ENCODE measurements at regions not wholly inside any gene's neighbourhood (a gene's known extent, or its start where the extent isn't known, plus 50 kb on each side); places are given as distances from the start of the nearest gene placed in this dataset.

- H3K27me3 Mint-ChIP-seq, result no peaks in the 10 kb centered on the region
- H3K27ac Mint-ChIP-seq, result no peak overlapping the region
- H3K4me3 Mint-ChIP-seq (ENCODE audit: low read depth), result no peak overlapping the region
- no peaks in the 10 kb centered on the region for H3K36me3 Mint-ChIP-seq (ENCODE audit: insufficient read depth)
- no peak for TF ChIP-seq CTCF (IDR thresholded peaks at IDR 0.05; ENCODE audit: unreplicated experiment)
- peaks cover 1% of the 10 kb centered on the region for H3K4me1 Mint-ChIP-seq (ENCODE audit: low read depth)
- no peak for DNase-seq (ENCODE audit: low spot score, unreplicated experiment)
- no peaks in the 10 kb centered on the region for H3K9me3 Mint-ChIP-seq (ENCODE audit: low read depth)
Measured at GRCh38 chrX:43505769-43506168, 150.3 kb upstream of the MAOA start.

DNA sequence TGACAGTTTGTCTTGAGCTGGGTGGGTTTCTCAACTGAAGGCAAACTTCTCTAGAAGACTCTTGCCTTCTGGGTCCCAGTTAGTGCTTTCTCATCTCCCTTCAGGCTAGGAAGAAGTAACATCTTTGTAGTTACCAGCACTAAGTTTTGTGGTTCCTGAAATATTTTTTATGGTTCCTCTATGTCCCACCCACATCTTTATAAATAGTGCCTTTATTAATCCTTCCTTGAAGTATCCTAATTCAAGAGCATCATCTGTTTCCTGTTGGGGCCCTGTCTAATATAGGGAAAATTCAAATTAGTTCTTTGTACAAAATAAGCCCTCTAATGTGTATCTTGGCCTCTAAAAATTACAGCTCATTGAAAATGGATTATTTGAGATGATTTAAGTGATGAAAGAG, 147.4 kb upstream of the MAOA start:
- TF ChIP-seq CTCF (IDR thresholded peaks at IDR 0.05; ENCODE audit: unreplicated experiment), result no peak
- no peak overlapping the region for H3K27ac Mint-ChIP-seq
- H3K4me3 Mint-ChIP-seq (ENCODE audit: low read depth), result no peak overlapping the region
- H3K4me1 Mint-ChIP-seq (ENCODE audit: low read depth), result peaks cover 3% of the 10 kb centered on the region
- no peaks in the 10 kb centered on the region for H3K9me3 Mint-ChIP-seq (ENCODE audit: low read depth)
- DNase-seq (ENCODE audit: low spot score, unreplicated experiment), result no peak
- H3K27me3 Mint-ChIP-seq, result no peaks in the 10 kb centered on the region
- no peaks in the 10 kb centered on the region for H3K36me3 Mint-ChIP-seq (ENCODE audit: insufficient read depth)

DNA sequence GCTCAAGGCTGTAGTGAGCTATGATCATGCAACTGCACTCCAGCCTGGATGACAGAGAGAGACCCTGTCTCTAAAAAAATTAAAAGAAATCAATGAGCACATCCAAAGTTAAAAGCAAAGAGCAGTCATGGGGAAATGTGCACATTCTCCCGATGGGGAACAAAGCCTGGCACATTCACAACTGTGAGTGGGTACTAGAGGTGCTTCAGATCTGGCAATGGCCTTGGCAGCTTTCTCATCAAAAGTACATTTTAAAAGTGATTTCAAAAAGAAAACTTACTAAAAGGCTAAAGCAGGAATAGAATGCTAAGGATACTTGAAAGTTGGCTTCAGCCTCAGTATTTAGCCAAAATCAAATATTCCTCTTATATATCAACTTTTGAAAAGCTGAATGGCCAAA, 145.9 kb upstream of the MAOA start:
- Mint-ChIP-seq H3K27me3 (no peaks in the 10 kb centered on the region), H3K4me1 (ENCODE audit: low read depth) (peaks cover 2% of the 10 kb centered on the region), H3K27ac (no peak overlapping the region), H3K36me3 (ENCODE audit: insufficient read depth) (no peaks in the 10 kb centered on the region), H3K4me3 (ENCODE audit: low read depth) (no peak overlapping the region), H3K9me3 (ENCODE audit: low read depth) (no peaks in the 10 kb centered on the region)
- TF ChIP-seq CTCF (IDR thresholded peaks at IDR 0.05; ENCODE audit: unreplicated experiment), result no peak
- DNase-seq (ENCODE audit: low spot score, unreplicated experiment), result no peak

GRCh38 chrX:43513085-43513484, 143.0 kb upstream of the MAOA start:
- no peak for DNase-seq (ENCODE audit: low spot score, unreplicated experiment)
- Mint-ChIP-seq H3K4me3 (ENCODE audit: low read depth) (no peak overlapping the region), H3K27ac (no peak overlapping the region), H3K9me3 (ENCODE audit: low read depth) (peaks cover 3% of the 10 kb centered on the region), H3K4me1 (ENCODE audit: low read depth) (peaks cover 2% of the 10 kb centered on the region), H3K27me3 (no peaks in the 10 kb centered on the region), H3K36me3 (ENCODE audit: insufficient read depth) (no peaks in the 10 kb centered on the region)
- TF ChIP-seq CTCF (IDR thresholded peaks at IDR 0.05; ENCODE audit: unreplicated experiment), result no peak

DNA sequence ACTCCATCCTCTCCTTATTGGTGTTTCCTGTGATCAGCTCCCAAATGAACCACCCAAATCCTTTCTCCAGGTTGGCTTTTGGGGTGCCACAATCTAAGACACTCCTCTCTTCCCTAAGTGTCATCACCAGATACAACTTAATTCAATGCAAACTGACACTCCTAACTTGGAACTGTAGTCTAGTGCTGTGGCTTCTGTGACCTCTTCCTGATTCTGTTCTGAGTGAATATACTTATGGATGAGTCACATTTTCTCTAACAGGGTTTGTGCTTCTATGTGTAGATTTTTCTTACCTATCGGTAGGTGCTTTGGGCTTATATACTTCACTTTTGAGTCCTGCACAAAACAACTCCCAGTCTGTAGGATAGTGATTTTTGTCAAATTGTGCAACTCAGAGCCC, 141.3 kb upstream of the MAOA start:
- H3K36me3 Mint-ChIP-seq (ENCODE audit: insufficient read depth), result no peaks in the 10 kb centered on the region
- no peaks in the 10 kb centered on the region for H3K27me3 Mint-ChIP-seq
- no peak for DNase-seq (ENCODE audit: low spot score, unreplicated experiment)
- peaks cover 2% of the 10 kb centered on the region for H3K4me1 Mint-ChIP-seq (ENCODE audit: low read depth)
- no peak for TF ChIP-seq CTCF (IDR thresholded peaks at IDR 0.05; ENCODE audit: unreplicated experiment)
- no peak overlapping the region for H3K27ac Mint-ChIP-seq
- peaks cover 3% of the 10 kb centered on the region for H3K9me3 Mint-ChIP-seq (ENCODE audit: low read depth)
- no peak overlapping the region for H3K4me3 Mint-ChIP-seq (ENCODE audit: low read depth)

Measured in progenitor cell of endocrine pancreas (in vitro differentiated cells).